CD4-positive, alpha-beta T cell treated with Interleukin-17A for 1 hour (primary cell): ENCODE measurements at regions not wholly inside any gene's neighbourhood (a gene's known extent, or its start where the extent isn't known, plus 50 kb on each side); places are given as distances from the start of the nearest gene placed in this dataset.
"Not testable (repeated sequence)": the region's sequence is repeated elsewhere in the genome, so short reads cannot be mapped to it uniquely, and the experiment has no call there.

Source experiments
- DNase-seq: peaks from one replicate; pipeline ENCODE4 v3.0.0-alpha.2; 2020

GRCh38 chr18:25544546-25545287, 192.8 kb upstream of the ZNF521 start:
- no peak for DNase-seq

GRCh38 chr18:25538175-25538922, 186.4 kb upstream of the ZNF521 start:
- no peak for DNase-seq

- no peak for DNase-seq
Observed at GRCh38 chr18:25535495-25535894, 183.5 kb upstream of the ZNF521 start.

- no peak for DNase-seq
Observed at GRCh38 chr18:25534401-25534800, 182.4 kb upstream of the ZNF521 start.

GRCh38 chr18:25533218-25533617, 181.3 kb upstream of the ZNF521 start:
- no peak for DNase-seq

GRCh38 chr18:25531207-25531606, 179.2 kb upstream of the ZNF521 start:
- DNase-seq, result no peak

GRCh38 chr18:25525789-25526188, 173.8 kb upstream of the ZNF521 start:
- DNase-seq, result not testable (repeated sequence)

- DNase-seq, result no peak
Observed at GRCh38 chr18:25518716-25519053, 166.7 kb upstream of the ZNF521 start.

- no peak for DNase-seq
Observed at GRCh38 chr18:25517881-25518715, 166.1 kb upstream of the ZNF521 start.

GRCh38 chr18:25516747-25517498, 165.0 kb upstream of the ZNF521 start:
- no peak for DNase-seq

- DNase-seq, result no peak
Observed at GRCh38 chr18:25516121-25516520, 164.2 kb upstream of the ZNF521 start.

- no peak for DNase-seq
Observed at GRCh38 chr18:25510096-25510495, 158.1 kb upstream of the ZNF521 start.

- no peak for DNase-seq
Observed at GRCh38 chr18:25503567-25504081, 151.7 kb upstream of the ZNF521 start.

- no peak for DNase-seq
Observed at GRCh38 chr18:25497151-25497794, 145.3 kb upstream of the ZNF521 start.

GRCh38 chr18:25496544-25496943, 144.6 kb upstream of the ZNF521 start:
- no peak for DNase-seq

- no peak for DNase-seq
Observed at GRCh38 chr18:25495606-25496005, 143.6 kb upstream of the ZNF521 start.

GRCh38 chr18:25494888-25495287, 142.9 kb upstream of the ZNF521 start:
- no peak for DNase-seq

- no peak for DNase-seq
Observed at GRCh38 chr18:25493401-25493800, 141.4 kb upstream of the ZNF521 start.

GRCh38 chr18:25490316-25490715, 138.3 kb upstream of the ZNF521 start:
- no peak for DNase-seq

GRCh38 chr18:25473008-25473407, 121.0 kb upstream of the ZNF521 start:
- DNase-seq, result no peak

GRCh38 chr18:25470756-25471524, 119.0 kb upstream of the ZNF521 start:
- DNase-seq, result not testable (repeated sequence)
